ENCODE measurements at regions not wholly inside any gene's neighbourhood (a gene's known extent, or its start where the extent isn't known, plus 50 kb on each side); places are given as distances from the start of the nearest gene placed in this dataset.
"Not testable (repeated sequence)": the region's sequence is repeated elsewhere in the genome, so short reads cannot be mapped to it uniquely, and the experiment has no call there.

DNA sequence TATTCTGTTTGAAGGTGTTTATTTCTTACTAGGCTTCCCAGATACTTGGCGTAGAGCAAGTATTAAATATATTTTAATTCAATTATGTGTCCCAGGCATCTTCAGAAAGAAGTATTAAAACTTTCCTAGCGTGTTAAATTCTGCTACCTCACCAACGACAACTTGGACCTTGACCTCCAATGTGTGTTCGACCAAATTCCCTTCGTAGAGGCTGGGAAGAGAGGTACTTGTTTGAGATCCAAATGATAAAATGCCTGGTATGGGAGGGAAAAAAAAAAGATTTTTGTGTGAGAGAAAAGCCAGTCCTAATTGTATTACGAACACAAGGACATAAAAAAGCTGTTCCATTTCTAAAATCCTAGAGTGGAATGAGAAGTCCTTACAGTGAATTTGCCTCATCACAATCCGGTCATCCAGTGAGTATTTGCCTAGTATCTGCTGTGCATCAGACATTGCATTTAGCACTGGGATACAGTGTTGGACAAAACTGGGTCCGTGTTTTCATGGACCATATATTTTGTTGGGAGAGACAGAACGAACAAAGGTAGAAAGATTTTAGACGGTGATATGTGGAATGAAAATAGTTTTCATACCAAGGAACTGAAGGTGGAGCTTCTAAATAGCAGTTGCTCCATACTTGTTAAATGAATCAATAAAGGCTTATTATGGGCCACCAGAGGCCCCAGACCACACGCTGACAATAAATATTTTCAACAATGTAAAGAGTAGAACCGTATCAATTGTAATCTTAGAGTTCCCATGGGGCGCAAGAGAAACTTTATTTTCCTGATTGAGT lies 103.1 kb downstream of the KIF4B start:
- DNase-seq = no peak

GRCh38 chr5:155125551-155126095 lies 112.1 kb downstream of the KIF4B start:
- no peak for DNase-seq

- no peak for DNase-seq
Measured at GRCh38 chr5:155126573-155126972, 113.0 kb downstream of the KIF4B start.

- DNase-seq = no peak
Measured at GRCh38 chr5:155127552-155127951, 114.0 kb downstream of the KIF4B start.

DNA sequence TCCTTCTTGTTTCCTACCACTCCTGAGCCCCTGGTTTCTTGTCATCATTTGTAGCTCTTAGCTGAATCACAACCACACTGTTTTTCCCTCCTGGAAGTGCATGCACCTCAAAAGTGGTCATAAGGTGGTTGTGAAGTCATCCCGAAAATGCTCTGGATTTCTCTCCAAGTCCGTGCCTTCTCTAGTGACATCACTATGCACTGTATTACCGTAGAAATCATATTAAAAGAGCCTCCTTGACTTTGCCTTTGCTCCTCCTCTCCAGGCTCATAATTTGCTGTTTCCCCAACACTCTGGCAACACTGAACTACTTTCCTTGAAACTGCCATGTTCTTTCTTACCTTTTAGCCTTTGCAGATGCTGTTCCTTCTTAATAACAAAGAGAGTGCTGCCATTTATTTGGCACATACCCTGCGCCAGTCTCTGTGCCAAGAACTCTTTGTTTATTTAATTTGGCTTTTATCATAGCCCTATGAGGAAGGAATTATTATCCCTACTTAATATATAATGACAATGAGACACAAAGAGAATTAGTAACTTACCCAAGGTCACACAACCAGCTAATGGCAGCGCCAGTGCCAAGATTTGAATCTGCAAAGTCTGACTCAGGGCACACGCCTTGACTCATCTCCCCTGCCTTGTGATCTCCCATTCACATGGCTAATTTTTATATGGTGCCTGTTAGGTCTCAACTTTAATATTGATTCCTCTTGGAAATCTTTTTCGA lies 115.4 kb downstream of the KIF4B start:
- no peak for DNase-seq

GRCh38 chr5:155129513-155129880 lies 115.9 kb downstream of the KIF4B start:
- no peak for DNase-seq

DNA sequence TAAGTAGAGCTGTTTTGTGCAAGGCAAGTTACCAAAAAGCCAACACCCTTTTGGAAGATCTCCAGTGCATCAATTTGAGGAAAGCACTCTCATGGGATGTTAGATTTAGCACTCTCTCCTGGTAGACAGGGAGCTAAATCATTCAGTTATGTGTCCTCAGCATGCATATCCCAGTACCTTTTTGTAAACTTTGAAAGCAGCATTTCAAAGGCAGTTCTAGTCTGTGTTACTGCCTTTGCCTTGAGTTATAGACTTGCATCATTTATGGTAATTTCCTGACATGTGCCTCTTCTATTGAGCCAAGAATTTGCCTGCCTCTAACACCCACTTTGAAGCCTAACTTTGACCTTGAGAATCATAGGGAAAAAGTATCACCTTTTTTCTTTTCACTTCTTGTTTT lies 120.6 kb downstream of the KIF4B start:
- DNase-seq = no peak

DNA sequence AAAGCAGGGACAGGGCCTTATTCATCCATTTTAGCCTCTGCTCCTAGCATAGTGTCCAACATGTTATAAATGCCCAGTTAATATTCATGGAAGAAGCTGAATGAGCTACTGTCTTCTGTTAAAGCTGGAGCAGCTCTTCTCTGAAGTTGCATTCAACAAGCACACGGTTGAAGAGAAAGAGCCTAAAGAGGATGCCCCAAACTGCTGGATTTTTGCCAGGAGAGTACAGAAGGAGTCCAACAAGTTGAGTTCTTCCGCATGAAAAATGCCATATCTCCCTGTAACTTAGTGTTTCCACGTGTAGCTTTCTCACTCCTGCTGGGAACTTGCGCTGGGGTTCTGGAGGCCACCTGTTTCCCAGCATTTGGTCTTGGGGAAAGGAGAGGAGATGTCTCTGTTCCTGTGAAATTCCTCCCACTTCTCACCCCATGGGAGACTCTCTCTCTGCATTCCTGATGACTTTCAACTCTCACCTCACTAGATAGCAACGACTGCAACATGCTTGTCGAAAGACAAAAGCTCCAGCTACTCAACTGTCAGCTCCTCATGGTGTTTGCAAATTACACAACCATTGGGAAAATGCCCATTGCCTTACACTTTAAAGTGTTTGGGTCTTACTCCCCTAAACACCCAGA lies 122.8 kb downstream of the KIF4B start:
- no peak for DNase-seq

- DNase-seq = no peak
Measured at GRCh38 chr5:155137683-155138082, 124.1 kb downstream of the KIF4B start.

DNA sequence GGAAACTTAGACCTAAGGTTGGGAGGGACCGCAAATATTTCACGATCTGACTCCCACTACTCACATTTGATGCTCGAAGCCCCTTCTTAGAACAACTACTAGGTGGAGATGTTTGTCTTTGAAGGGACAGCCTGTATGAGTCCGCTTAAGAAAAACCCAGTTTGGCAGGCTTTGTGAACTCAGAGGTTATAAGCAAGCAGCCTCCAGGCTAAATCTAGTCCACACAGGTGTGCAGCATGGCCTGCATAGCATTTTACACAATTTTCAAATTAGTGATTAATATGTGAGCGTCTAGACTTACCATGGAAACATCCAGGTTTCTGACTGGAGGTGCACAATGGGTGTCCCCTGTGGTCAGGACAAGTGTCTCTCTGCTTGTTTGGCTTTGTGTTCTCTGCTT lies 127.1 kb downstream of the KIF4B start:
- no peak for DNase-seq

DNA sequence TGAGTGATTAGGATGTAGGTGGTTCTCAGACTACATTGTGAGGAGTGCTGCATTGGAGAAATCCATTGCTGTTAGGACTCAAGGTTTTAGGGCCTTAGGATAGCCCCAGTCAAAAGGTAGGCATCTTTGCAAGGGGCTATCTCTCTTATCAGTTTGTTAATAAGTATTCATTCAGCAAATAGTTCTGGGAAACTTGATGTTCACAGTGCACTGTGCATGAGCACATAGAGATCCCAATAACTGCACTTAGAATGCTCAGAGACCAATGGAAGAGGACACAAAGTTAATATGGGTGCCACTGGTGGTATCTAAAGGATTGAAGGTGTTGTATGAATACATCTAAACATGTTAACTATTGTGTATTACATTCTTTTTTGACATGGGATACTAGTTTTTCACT lies 131.4 kb downstream of the KIF4B start:
- no peak for DNase-seq

DNA sequence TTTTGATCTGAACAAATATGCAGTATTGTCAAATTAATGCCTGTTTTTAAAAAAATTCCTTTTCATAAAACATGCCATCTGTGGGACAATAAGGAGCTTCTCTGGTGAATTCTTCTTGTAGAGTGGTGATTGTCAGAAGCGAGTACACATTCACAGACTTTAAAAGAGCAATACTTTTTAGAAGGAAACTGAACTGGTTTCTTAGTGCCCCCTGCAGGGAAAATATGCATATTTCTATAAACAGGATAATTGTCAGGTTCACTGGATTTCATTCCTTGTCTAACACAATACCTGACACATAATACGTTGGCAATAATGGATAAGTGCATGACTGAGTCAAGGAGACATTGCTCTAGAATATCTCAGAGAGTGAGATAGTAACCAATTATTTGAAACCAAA lies 133.7 kb downstream of the KIF4B start:
- no peak for DNase-seq

- no peak for DNase-seq
Measured at GRCh38 chr5:155148694-155149093, 135.1 kb downstream of the KIF4B start.

DNA sequence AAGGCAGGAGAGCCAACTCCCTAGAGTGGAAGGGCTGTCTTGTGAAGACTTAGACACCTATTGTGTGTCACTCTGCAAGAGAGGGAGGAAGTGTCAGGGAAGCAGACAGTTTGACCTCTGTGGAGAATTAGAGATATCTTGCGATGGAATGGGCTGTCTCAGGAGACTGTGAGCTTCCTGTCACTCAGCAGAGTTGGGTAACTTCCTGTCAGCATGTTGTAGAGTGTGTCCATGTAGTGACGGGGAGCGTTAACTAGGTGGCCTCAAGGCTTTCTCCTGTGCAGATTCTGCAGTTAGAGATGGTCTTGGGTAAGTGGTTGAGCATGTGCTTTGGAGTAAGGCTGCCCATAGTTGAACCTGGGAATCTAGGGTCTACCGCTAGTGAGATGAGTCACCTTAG lies 136.5 kb downstream of the KIF4B start:
- no peak for DNase-seq

- DNase-seq = no peak
Measured at GRCh38 chr5:155154973-155155372, 141.4 kb downstream of the KIF4B start.

DNA sequence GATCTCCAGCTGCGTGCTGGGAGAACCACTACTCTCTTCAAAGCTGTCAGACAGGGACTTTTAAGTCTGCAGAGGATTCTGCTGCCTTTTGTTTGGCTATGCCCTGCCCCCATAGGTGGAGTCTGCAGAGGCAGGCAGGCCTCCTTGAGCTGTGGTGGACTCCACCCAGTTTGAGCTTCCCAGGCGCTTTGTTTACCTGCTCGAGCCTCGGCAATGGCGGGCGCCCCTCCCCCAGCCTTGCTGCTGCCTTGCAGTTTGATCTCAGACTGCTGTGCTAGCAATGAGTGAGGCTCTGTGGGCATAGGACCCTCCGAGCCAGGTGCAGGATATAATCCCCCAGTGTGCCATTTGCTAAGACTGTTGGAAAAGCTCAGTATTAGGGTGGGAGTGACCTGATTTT lies 149.5 kb downstream of the KIF4B start:
- not testable (repeated sequence) for DNase-seq

GRCh38 chr5:155167736-155168135 lies 154.2 kb downstream of the KIF4B start:
- no peak for DNase-seq

- no peak for DNase-seq
Measured at GRCh38 chr5:155181542-155181941, 168.0 kb downstream of the KIF4B start.

DNA sequence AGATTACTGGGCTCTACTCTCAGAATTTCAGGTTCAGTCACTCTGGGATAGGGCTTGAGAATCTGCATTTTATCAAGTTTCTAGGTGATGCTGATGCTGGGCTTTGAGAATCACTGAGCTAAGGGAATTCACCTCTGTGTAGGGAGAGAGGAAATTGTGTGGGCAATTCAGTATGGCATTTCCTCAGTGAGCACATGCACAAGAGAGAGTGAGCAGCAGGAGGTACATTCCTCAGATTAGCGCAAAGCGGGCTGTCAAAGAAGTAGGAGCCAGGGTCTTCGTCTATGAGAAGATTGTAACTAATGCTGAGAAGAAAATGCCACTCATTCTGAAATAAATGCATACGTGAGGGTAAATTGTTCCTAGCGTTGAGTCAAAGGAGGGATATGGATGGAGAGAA lies 175.9 kb downstream of the KIF4B start:
- DNase-seq = no peak

DNA sequence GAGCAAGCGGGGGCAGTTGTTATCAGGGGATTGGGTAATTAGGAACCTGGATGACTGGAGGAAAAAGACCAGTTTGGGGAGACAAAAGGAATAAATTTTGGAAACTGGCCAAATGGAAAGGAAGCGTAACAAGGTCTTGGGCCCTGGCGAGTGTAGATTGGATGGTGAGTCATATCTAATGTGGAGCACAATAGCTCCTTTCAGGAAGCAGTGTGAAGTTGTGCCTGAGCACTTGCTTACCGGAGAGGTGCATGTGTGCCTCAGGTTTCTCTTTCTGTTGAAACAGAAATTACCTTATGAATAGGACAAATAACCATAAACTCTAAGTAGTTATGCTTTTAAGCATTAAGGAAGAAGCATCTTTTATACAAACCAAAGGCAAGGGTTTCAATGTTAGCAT lies 176.4 kb downstream of the KIF4B start:
- DNase-seq = no peak

DNA sequence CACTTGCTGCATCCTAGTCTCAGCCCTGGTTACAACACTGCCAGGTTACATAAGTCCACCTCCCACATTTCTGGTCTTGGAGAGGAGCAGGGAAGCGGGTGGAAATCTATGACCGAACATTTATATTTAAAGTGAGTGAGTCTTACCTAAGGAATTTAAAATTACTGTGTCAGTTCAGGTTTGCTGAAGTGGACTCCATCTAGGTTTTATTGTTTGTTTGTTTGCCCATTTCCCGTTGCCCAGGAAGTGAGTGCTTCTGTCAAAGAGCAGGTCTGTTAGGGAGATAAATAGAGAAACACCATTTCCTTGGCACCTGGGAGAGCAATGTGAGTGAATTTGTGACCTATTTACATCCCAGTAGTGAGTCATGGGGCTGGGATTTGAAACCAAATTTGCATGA lies 179.5 kb downstream of the KIF4B start:
- no peak for DNase-seq

- DNase-seq = no peak
Measured at GRCh38 chr5:155193483-155194107, 180.0 kb downstream of the KIF4B start.

- DNase-seq = no peak
Measured at GRCh38 chr5:155200608-155201007, 187.1 kb downstream of the KIF4B start.

Data from stimulated activated CD8-positive, alpha-beta memory T cell treated with anti-CD3 and anti-CD28 coated beads, Interleukin-4, amount 100 ng/mL, for 48 hours (primary cell).